Lung (tissue), 11 donors: ENCODE measurements at regions not wholly inside any gene's neighbourhood (a gene's known extent, or its start where the extent isn't known, plus 50 kb on each side); places are given as distances from the start of the nearest gene placed in this dataset.
"Not testable (repeated sequence)": the region's sequence is repeated elsewhere in the genome, so short reads cannot be mapped to it uniquely, and the experiment has no call there.

ENCODE experiments used
- ATAC-seq: fragments of 200-7000 bp; cut with Tn5 transposase; one replicate; pipeline ENCODE4 v1.9.1; 2020; ENCODE audit warnings: moderate number of reproducible peaks; ENCODE audit not compliant: insufficient read depth, low FRiP score
- DNase-seq, 3 donors: peaks; one replicate each; pipeline ENCODE4 v3.0.0-alpha.2; 2013 to 2017
- H3K27ac ChIP-seq, 2 donors: one replicate each; pipeline ENCODE4 v1.5.1; 2013; ENCODE audit warnings: mild to moderate bottlenecking in 2 of 2, moderate library complexity in 2 of 2, control low read depth in 1 of 2, inconsistent platforms in 1 of 2, low read depth in 1 of 2, low read length in 1 of 2
- H3K27me3 ChIP-seq, 3 donors: one replicate each; pipeline ENCODE4 v1.5.1; 2013; ENCODE audit warnings: low read length in 2 of 3; ENCODE audit not compliant: control insufficient read depth in 3 of 3, insufficient read depth in 3 of 3
- H3K36me3 ChIP-seq, 4 donors: one replicate each; pipeline ENCODE4 v1.5.1; 2013; ENCODE audit warnings: low read length in 4 of 4, mild to moderate bottlenecking in 1 of 4, moderate library complexity in 1 of 4; ENCODE audit not compliant: control insufficient read depth in 4 of 4, insufficient read depth in 4 of 4
- H3K4me1 ChIP-seq, 5 donors: one replicate each; pipeline ENCODE4 v1.5.1; 2013; ENCODE audit warnings: low read length in 5 of 5, mild to moderate bottlenecking in 2 of 5, moderate library complexity in 1 of 5; ENCODE audit not compliant: control insufficient read depth in 5 of 5, insufficient read depth in 5 of 5
- H3K4me3 ChIP-seq: one replicate; pipeline ENCODE4 v1.5.1; 2013; ENCODE audit warnings: mild to moderate bottlenecking, control low read depth, moderate library complexity
- H3K9ac ChIP-seq, 2 donors: one replicate each; pipeline ENCODE4 v1.5.1; 2013; ENCODE audit warnings: low read length in 2 of 2, control low read depth in 1 of 2; ENCODE audit not compliant: insufficient read depth in 1 of 2
- H3K9me3 ChIP-seq, 4 donors: one replicate each; pipeline ENCODE4 v1.5.1; 2013; ENCODE audit warnings: low read length in 3 of 4, mild to moderate bottlenecking in 1 of 4, moderate library complexity in 1 of 4; ENCODE audit not compliant: control insufficient read depth in 4 of 4, insufficient read depth in 3 of 4
- WGBS, 2 donors: extraction: QIAGEN DNeasy Blood & Tissue Kit; methylation state at CpG; one replicate each; pipeline ENCODE4 v1.1.7; 2013; 5-methylcytosine and 5-hydroxymethylcytosine counted together
- TF ChIP-seq, protein P1 (sequence below): IDR thresholded peaks from 2 replicates; pipeline ENCODE4 v1.5.1; 2012; ENCODE audit warnings: mild to moderate bottlenecking; ENCODE audit errors: control extremely low read depth, extremely low read depth
- donor health status: control.
- donor health status: control.
- donor health status: Bipolar disorder and iron deficiency.
- donor health status: healthy.
- donor health status: DM: yes; HTN: yes; CAD: no.

- ATAC-seq: no peak
Observed at GRCh38 chr2:234880551-234881211, 71.1 kb upstream of the SH3BP4 start.

GRCh38 chr2:234879671-234880455 is 72.0 kb upstream of the SH3BP4 start:
- no peaks in the 10 kb centered on the region for H3K27me3 ChIP-seq
- peaks cover 0 to 16% (median 5%) of the 10 kb centered on the region in 5 donors for H3K4me1 ChIP-seq
- TF ChIP-seq, protein P1, sequence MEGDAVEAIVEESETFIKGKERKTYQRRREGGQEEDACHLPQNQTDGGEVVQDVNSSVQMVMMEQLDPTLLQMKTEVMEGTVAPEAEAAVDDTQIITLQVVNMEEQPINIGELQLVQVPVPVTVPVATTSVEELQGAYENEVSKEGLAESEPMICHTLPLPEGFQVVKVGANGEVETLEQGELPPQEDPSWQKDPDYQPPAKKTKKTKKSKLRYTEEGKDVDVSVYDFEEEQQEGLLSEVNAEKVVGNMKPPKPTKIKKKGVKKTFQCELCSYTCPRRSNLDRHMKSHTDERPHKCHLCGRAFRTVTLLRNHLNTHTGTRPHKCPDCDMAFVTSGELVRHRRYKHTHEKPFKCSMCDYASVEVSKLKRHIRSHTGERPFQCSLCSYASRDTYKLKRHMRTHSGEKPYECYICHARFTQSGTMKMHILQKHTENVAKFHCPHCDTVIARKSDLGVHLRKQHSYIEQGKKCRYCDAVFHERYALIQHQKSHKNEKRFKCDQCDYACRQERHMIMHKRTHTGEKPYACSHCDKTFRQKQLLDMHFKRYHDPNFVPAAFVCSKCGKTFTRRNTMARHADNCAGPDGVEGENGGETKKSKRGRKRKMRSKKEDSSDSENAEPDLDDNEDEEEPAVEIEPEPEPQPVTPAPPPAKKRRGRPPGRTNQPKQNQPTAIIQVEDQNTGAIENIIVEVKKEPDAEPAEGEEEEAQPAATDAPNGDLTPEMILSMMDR: no peak
- H3K4me3 ChIP-seq: no peak overlapping the region
- H3K9me3 ChIP-seq: no peaks in the 10 kb centered on the region
- no peak for ATAC-seq
- no peaks in the 10 kb centered on the region for H3K36me3 ChIP-seq
- 87 to 88% methylated on average over 5 of the region's 5 CpGs for WGBS, 2 donors
- no peak for DNase-seq
- no peak overlapping the region for H3K27ac ChIP-seq
- no peak overlapping the region for H3K9ac ChIP-seq

More at GRCh38 chr2:234880551-234881211, 71.1 kb upstream of the SH3BP4 start:
- Histone ChIP-seq H3K4me3 (no peak overlapping the region), H3K27me3 (no peaks in the 10 kb centered on the region), H3K9ac (no peak overlapping the region), H3K27ac (no peak overlapping the region), H3K9me3 (no peaks in the 10 kb centered on the region), H3K4me1 (peaks cover 0 to 19% (median 5%) of the 10 kb centered on the region in 5 donors), H3K36me3 (no peaks in the 10 kb centered on the region)
- TF ChIP-seq, protein P1: no peak
- 68 to 88% methylated on average over 7 of the region's 7 CpGs for WGBS, 2 donors
- DNase-seq: peak in 1 of 3 donors; percentile 9

DNA sequence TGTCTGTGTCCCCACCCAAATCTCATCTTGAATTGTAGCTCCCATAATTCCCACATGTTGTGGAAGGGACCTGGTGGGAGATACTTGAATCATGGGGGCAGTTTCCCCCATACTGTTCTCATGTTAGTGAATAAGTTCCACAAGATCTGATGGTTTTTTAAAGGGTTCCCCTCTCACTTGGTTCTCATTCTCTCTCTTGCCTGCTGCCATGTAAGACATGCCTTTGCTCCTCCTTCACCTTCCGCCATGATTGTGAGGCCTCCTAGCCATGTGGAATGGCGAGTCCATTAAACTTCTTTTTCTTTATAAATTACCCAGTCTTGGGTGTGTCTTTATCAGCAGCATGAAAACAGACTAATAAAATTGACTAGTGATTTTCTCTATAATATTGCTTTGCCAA is 75.2 kb upstream of the SH3BP4 start:
- H3K27me3 ChIP-seq, ATAC-seq, H3K9ac ChIP-seq, H3K4me3 ChIP-seq, H3K36me3 ChIP-seq, H3K9me3 ChIP-seq, H3K27ac ChIP-seq, DNase-seq: not testable (repeated sequence)
- 92 to 95% methylated on average over 2 of the region's 2 CpGs for WGBS, 2 donors
- peaks cover 0 to 12% (median 5%) of the 10 kb centered on the region in 5 donors for H3K4me1 ChIP-seq

DNA sequence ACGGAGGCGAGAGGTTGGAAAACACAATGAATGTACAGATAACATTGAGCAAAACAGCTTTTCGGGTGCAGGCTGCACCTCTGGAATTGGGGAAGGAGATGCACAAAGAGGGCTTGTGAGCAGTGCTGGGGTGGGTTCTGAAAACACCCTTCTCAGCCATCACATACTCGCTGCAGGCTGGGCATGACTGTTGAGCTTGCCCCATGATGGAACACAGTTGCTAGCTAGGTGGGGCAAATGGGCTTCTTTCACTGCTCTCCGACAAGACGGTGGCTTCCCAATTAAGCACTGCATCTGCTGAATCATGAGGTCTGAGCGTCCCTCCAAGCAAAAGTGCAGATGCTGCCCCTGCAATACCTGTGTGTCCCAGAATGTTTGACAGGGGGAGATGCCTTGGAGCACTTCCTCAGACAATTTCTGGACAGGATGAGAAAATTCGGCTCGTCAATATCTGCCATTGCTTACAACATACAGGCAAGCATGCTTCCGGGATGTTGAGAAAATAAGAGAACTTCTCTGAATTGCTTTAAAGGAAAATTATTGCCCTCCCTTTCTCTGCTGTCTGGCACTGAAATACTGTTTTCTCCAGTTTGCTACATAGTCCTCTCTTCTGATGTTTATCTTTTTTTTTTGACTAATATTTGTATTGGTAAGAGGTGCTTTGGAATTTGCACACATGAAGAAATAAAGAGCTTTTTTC is 77.3 kb upstream of the SH3BP4 start:
- TF ChIP-seq, protein P1: no peak
- no peaks in the 10 kb centered on the region for H3K27me3 ChIP-seq
- no peak overlapping the region for H3K4me3 ChIP-seq
- H3K4me1 ChIP-seq: no peaks in the 10 kb centered on the region
- 75 to 76% methylated on average over 10 of the region's 10 CpGs for WGBS, 2 donors
- no peaks in the 10 kb centered on the region for H3K36me3 ChIP-seq
- H3K9me3 ChIP-seq: no peaks in the 10 kb centered on the region
- H3K9ac ChIP-seq: no peak overlapping the region
- H3K27ac ChIP-seq: no peak overlapping the region
- DNase-seq (no peak), ATAC-seq (no peak)
